Naive B cell (primary cell): ENCODE measurements at regions not wholly inside any gene's neighbourhood (a gene's known extent, or its start where the extent isn't known, plus 50 kb on each side); places are given as distances from the start of the nearest gene placed in this dataset.

Experiments used
- ATAC-seq, 2 donors: fragments of 150-1000 bp; cut with Tn5 transposase; 2 replicates each; pipeline ENCODE4 v1.10.0; 2021; ENCODE audit warnings: low read depth in 2 of 2, mild to moderate bottlenecking in 2 of 2, moderate library complexity in 2 of 2
- DNase-seq: peaks from one replicate; pipeline ENCODE4 v3.0.0; 2022
- H3K27ac Mint-ChIP-seq, 6 donors: one replicate each; pipeline ENCODE4 v1.8.0; 2020 to 2022; ENCODE audit warnings: mild to moderate bottlenecking in 6 of 6, mixed read lengths in 6 of 6, moderate library complexity in 5 of 6, inconsistent platforms in 2 of 6
- H3K27me3 Mint-ChIP-seq, 3 donors: one replicate each; pipeline ENCODE4 v1.8.0; 2021 to 2022; ENCODE audit warnings: mixed read lengths in 3 of 3, mild to moderate bottlenecking in 1 of 3
- H3K36me3 Mint-ChIP-seq, 2 donors: one replicate each; pipeline ENCODE4 v1.8.0; 2020 to 2022; ENCODE audit warnings: mixed read lengths in 2 of 2, inconsistent platforms in 1 of 2, mild to moderate bottlenecking in 1 of 2
- H3K4me1 Mint-ChIP-seq, 3 donors: one replicate each; pipeline ENCODE4 v1.8.0; 2020 to 2022; ENCODE audit warnings: mixed read lengths in 3 of 3, inconsistent platforms in 1 of 3, mild to moderate bottlenecking in 1 of 3, moderate library complexity in 1 of 3
- H3K4me3 Mint-ChIP-seq, 8 donors: one replicate each; pipeline ENCODE4 v1.8.0; 2020 to 2022; ENCODE audit warnings: mild to moderate bottlenecking in 8 of 8, mixed read lengths in 8 of 8, moderate library complexity in 8 of 8, inconsistent platforms in 2 of 8
- H3K9me3 Mint-ChIP-seq, 7 donors: one replicate each; pipeline ENCODE4 v1.8.0; 2020 to 2022; ENCODE audit warnings: mixed read lengths in 7 of 7, mild to moderate bottlenecking in 5 of 7, inconsistent platforms in 2 of 7, moderate library complexity in 1 of 7

DNA sequence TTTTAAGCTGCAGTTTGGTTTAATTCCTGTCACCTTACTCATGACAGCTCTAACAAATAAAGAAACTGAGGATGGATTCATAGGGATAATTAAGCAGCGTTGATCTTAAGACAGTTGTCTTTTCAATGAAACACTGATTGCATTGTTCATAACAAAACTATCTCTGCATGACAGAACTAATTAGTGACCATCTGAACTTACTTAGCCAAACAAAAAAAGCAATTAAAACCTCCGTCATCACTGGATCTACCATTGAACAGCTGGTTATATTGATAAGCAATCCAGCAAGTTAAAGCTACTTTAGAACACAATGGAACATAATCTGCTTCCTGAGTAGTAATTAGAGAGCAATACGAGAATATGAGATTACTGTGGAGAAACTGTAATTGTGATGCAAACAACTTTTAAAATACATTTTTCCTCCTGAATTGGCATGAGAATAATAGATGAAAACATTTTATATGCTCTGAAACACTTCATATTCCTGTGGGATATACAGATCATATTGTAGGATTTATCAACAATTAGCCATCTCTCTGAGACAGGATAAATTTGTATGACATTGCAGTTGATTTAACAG, 2576.8 kb downstream of the PCDH7 start:
- Mint-ChIP-seq H3K27ac (no peak overlapping the region), H3K27me3 (no peaks in the 10 kb centered on the region), H3K9me3 (peaks cover 0 to 10% (median 4%) of the 10 kb centered on the region in 7 donors), H3K4me3 (no peak overlapping the region), H3K36me3 (no peaks in the 10 kb centered on the region), H3K4me1 (no peaks in the 10 kb centered on the region)
- ATAC-seq (no peak), DNase-seq (no peak)

DNA sequence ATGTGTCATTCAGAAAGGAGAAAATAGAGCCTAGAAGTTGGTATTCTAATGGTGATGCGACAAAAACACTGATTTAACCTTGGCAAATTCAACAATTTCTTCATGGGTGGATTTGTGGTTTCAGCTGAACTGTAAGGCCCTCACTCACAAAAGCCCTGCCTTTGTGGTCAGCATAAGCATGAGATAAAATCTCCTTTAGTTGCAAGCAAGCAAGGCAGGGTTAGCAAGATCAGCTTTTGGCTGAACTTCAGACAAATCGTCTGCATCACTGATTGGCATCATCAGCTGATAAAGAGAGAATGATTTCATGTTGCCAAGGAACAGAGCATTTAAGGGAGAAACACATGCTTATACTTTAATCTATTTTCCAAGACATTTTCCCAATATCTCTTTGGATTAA, 2582.2 kb downstream of the PCDH7 start:
- no peak overlapping the region for H3K4me3 Mint-ChIP-seq
- no peaks in the 10 kb centered on the region for H3K36me3 Mint-ChIP-seq
- no peaks in the 10 kb centered on the region for H3K27me3 Mint-ChIP-seq
- no peak for ATAC-seq
- H3K9me3 Mint-ChIP-seq = peaks cover 0 to 14% (median 5%) of the 10 kb centered on the region in 7 donors
- no peak for DNase-seq
- H3K27ac Mint-ChIP-seq = no peak overlapping the region
- no peaks in the 10 kb centered on the region for H3K4me1 Mint-ChIP-seq

DNA sequence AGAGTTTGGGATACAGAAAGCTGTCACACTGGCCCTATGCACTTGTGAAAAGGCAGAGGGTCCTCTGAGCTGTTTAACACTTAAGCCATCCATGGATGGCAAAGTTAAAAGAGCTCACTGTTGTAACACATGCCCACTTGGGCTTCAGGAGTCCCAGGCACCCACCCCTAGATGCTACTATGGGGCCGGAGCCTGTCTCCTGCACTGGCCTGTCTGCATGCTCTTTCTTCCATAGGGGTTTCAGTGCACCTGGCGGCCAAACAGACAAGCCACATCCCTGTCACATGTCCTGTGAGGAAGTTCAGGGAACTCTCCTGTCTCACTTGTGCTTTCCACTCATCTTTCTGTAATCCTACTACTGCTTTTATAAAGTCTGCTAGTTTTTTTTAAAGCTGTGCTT, 2586.0 kb downstream of the PCDH7 start:
- Mint-ChIP-seq H3K4me3 (no peak overlapping the region), H3K27ac (no peak overlapping the region), H3K4me1 (no peaks in the 10 kb centered on the region), H3K27me3 (no peaks in the 10 kb centered on the region), H3K9me3 (peaks cover 0 to 10% (median 3%) of the 10 kb centered on the region in 7 donors), H3K36me3 (no peaks in the 10 kb centered on the region)
- DNase-seq (no peak), ATAC-seq (no peak)

DNA sequence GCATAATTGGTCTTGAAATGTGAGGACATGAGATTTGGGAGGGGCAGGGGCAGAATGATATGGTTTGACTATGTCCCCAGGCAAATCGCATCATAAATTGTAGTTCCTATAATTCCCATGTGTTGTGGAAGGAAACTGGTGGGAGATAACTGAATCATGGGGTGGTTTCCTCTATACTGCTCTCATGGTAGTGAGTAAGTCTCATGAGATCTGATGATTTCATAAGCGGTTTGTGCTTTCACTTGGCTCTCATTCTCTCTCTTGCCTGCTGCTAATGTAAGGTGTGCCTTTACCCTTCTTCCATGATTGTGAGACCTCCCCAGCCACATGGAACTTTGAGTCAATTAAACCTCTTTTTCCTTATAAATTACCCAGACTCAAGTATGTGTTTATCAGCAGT, 2595.9 kb downstream of the PCDH7 start:
- no peak overlapping the region for H3K27ac Mint-ChIP-seq
- no peaks in the 10 kb centered on the region for H3K4me1 Mint-ChIP-seq
- DNase-seq (no peak), ATAC-seq (no peak)
- H3K36me3 Mint-ChIP-seq = no peaks in the 10 kb centered on the region
- H3K9me3 Mint-ChIP-seq = peaks cover 0 to 15% (median 5%) of the 10 kb centered on the region in 7 donors
- no peak overlapping the region for H3K4me3 Mint-ChIP-seq
- no peaks in the 10 kb centered on the region for H3K27me3 Mint-ChIP-seq

DNA sequence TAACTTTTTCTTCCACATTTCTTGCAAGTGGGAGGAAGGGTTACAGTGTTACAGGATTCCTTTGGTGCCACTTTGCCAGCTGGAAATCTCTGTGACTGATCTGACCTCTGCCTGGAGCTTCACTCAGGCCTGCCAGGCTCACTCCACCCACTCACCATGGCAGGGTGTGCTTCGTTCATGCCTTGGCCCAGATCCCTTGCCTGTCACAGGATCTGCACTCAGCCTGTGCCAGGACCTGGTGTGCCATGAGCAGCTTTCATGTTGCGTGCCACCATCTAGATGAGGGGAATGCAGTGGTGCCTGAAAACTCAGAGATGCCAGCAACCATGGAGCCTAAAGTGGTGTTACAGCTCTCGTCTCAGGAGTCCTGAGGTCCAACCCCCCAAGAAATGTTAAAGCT, 2596.4 kb downstream of the PCDH7 start:
- no peaks in the 10 kb centered on the region for H3K4me1 Mint-ChIP-seq
- DNase-seq (no peak), ATAC-seq (no peak)
- H3K9me3 Mint-ChIP-seq = peaks cover 0 to 15% (median 5%) of the 10 kb centered on the region in 7 donors
- no peaks in the 10 kb centered on the region for H3K36me3 Mint-ChIP-seq
- no peak overlapping the region for H3K27ac Mint-ChIP-seq
- H3K4me3 Mint-ChIP-seq = no peak overlapping the region
- H3K27me3 Mint-ChIP-seq = no peaks in the 10 kb centered on the region

DNA sequence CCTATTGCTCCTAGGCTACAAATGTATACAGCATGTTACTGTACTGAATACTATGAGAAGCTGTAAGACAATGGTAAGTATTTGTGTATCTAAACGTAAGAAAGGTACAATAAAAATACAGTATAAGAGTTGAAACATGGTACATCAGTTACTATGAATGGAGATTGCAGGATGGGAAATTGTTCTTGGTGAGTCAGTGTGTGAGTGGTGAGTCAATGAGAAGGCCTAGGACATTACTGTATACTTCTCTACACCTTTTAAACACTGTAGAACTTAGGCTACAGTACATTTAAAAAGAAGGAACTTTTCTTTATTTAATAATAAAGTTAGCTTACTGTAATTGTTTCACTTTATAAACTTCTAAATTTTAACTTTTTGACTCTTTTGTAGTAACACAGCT, 2603.2 kb downstream of the PCDH7 start:
- H3K27me3 Mint-ChIP-seq = no peaks in the 10 kb centered on the region
- H3K9me3 Mint-ChIP-seq = peaks cover 0 to 20% (median 5%) of the 10 kb centered on the region in 7 donors
- no peak overlapping the region for H3K4me3 Mint-ChIP-seq
- DNase-seq (no peak), ATAC-seq (no peak)
- no peaks in the 10 kb centered on the region for H3K36me3 Mint-ChIP-seq
- no peak overlapping the region for H3K27ac Mint-ChIP-seq
- no peaks in the 10 kb centered on the region for H3K4me1 Mint-ChIP-seq

DNA sequence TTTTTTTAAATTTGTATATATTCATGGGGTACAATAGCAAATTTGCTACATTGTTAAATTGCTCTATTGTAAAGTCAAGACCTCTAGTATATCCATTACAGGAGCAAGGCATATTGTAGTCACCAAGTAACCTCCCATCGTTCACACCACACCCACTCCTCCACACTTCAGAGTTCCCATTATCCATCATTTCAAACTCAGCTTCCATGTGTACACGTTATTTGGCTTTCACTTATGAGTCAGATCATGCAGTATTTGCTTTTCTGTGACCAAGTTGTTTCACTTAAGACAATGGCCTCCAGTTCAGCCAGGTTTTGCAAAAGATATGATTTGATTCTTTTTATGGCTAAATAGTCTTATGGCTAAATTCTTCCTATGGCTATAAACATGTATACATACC, 2614.2 kb downstream of the PCDH7 start:
- no peaks in the 10 kb centered on the region for H3K36me3 Mint-ChIP-seq
- H3K4me3 Mint-ChIP-seq = no peak overlapping the region
- H3K27me3 Mint-ChIP-seq = no peaks in the 10 kb centered on the region
- ATAC-seq (no peak), DNase-seq (no peak)
- peaks cover 4 to 35% (median 15%) of the 10 kb centered on the region in 7 donors for H3K9me3 Mint-ChIP-seq
- H3K27ac Mint-ChIP-seq = no peak overlapping the region
- H3K4me1 Mint-ChIP-seq = no peaks in the 10 kb centered on the region

DNA sequence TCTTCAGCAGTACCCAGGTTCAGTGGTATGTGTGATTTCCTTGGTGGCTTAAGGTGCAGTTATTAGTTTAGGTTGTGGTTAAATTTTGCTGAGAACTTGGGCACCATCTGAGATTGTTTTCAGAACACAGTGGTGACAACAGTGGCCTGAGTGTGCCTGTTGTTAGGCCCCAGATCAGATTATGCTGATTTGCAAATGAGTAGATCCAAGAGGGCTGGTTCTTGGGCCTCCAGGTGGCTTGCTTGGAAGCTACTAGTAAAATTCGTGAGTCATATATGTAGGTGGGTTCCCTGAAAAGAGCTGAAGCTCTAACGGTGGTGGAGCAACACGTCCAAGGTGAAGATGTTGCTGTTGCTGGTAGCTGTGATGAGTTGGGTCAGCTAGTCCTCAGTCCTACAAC, 2619.6 kb downstream of the PCDH7 start:
- peaks cover 0 to 17% (median 5%) of the 10 kb centered on the region in 7 donors for H3K9me3 Mint-ChIP-seq
- no peak overlapping the region for H3K4me3 Mint-ChIP-seq
- no peak overlapping the region for H3K27ac Mint-ChIP-seq
- no peak for ATAC-seq
- no peak for DNase-seq
- H3K4me1 Mint-ChIP-seq = no peaks in the 10 kb centered on the region
- H3K36me3 Mint-ChIP-seq = no peaks in the 10 kb centered on the region
- no peaks in the 10 kb centered on the region for H3K27me3 Mint-ChIP-seq

DNA sequence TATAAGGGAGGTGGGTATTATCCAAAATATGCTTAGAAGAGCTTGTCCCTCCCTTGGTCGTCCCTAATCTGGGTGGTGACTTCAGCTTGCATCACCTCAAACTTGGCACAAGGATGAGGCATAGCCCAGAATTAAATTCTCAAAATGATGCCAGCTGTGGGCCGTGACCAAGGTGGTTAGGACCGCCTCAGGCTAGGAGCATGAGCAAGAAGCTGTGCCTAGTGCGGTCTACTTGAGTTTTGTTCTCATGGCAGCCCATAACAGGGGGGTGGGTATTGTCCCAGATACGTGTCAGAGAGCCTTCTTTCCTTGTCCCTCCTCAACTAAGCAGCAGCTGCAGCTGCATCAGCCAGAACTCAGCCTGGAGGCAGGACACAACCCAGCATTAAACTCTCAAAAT, 2620.0 kb downstream of the PCDH7 start:
- no peaks in the 10 kb centered on the region for H3K36me3 Mint-ChIP-seq
- H3K27me3 Mint-ChIP-seq = no peaks in the 10 kb centered on the region
- no peak overlapping the region for H3K27ac Mint-ChIP-seq
- no peak overlapping the region for H3K4me3 Mint-ChIP-seq
- DNase-seq = no peak
- no peak for ATAC-seq
- H3K9me3 Mint-ChIP-seq = peaks cover 1 to 19% (median 5%) of the 10 kb centered on the region in 7 donors
- H3K4me1 Mint-ChIP-seq = no peaks in the 10 kb centered on the region

DNA sequence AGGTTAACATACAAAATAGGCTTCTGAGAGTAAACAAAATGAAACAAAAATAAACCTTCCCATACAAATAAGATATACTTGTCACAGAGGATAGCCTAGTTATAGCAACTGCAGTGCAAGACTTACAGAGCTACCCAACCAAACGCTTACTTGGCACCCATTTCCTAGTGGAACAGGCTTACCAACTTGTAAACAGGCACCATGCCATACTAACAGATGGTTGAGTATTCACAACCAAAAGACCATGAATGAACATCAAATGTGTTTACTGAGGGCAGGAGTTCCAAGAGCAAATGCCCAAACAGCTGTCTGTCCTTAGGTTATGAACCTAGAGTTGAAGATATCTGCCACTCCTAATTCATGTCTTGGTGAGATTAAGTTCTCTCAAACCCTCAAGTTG, 2629.2 kb downstream of the PCDH7 start:
- ATAC-seq (no peak), DNase-seq (no peak)
- peaks cover 0 to 5% (median 3%) of the 10 kb centered on the region in 7 donors for H3K9me3 Mint-ChIP-seq
- no peaks in the 10 kb centered on the region for H3K36me3 Mint-ChIP-seq
- H3K4me3 Mint-ChIP-seq = no peak overlapping the region
- no peaks in the 10 kb centered on the region for H3K27me3 Mint-ChIP-seq
- no peak overlapping the region for H3K27ac Mint-ChIP-seq
- no peaks in the 10 kb centered on the region for H3K4me1 Mint-ChIP-seq

DNA sequence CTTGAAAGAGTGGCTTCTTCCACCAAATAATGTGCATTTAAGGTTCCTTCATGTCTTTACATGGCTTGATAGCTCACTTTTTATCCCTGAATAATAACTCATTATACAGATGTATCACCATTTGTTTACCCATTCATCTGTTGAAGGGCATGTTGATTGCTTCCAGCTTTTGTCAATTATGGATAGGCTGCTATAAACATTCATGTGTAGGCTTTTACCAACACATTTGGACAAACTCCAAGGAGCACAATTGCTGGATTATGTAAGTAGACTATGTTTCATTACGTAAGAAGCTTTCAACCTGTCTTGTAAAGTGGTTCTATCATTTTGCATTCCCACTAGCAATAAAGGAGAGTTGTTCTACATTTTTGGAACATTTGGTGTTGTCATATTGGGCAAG, 2637.0 kb downstream of the PCDH7 start:
- H3K4me1 Mint-ChIP-seq = no peaks in the 10 kb centered on the region
- H3K9me3 Mint-ChIP-seq = peaks cover 0 to 14% (median 0%) of the 10 kb centered on the region in 7 donors
- no peak for ATAC-seq

DNA sequence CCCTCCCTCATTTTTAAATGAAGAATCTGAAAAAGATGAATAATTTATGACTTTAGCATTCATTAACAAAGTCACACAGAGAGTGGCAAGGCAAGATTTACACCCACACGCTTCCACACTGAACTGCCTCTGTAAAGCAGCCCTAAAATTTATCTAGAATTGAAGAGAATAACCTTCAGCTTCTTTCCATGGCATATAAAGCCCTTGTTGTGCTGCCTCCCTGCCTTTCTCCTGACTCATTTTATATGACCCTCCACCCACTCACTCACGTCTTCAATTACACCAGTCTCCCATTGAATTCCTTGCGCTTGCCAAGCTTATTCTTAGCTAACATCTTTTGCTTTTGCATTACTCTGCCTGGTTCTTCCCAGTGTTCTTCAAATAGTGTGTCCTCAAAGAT, 2649.3 kb downstream of the PCDH7 start:
- Mint-ChIP-seq H3K27ac (no peak overlapping the region), H3K4me1 (no peaks in the 10 kb centered on the region), H3K9me3 (peaks cover 2 to 14% (median 8%) of the 10 kb centered on the region in 7 donors), H3K36me3 (no peaks in the 10 kb centered on the region), H3K27me3 (no peaks in the 10 kb centered on the region), H3K4me3 (no peak overlapping the region)
- DNase-seq (no peak), ATAC-seq (no peak)

More for the DNA sequence above, 2637.0 kb downstream of the PCDH7 start:
- Mint-ChIP-seq H3K36me3 (no peaks in the 10 kb centered on the region), H3K27ac (no peak overlapping the region), H3K27me3 (no peaks in the 10 kb centered on the region), H3K4me3 (no peak overlapping the region)
- no peak for DNase-seq

DNA sequence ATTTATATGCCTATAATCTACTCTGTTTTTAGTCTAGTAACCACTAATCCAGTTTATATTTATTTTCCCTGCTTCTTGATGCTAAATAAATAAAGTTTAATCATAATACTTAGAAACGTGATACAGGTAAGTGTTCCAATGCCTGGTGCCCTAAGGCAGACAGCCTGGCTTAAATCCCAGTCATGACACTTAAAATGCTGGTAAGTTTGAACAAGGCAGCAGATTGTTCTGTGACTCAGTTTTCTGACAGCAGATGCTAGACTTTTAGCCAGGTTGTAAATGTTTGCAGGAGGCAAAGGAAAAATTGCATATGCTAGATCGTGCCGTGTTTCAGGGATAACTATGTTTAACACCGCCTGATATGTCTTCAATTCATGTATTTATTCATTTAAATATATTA, 2661.6 kb downstream of the PCDH7 start:
- H3K36me3 Mint-ChIP-seq = no peaks in the 10 kb centered on the region
- no peak for ATAC-seq
- no peak for DNase-seq
- no peaks in the 10 kb centered on the region for H3K4me1 Mint-ChIP-seq
- H3K27me3 Mint-ChIP-seq = no peaks in the 10 kb centered on the region
- no peak overlapping the region for H3K27ac Mint-ChIP-seq
- no peak overlapping the region for H3K4me3 Mint-ChIP-seq
- peaks cover 2 to 23% (median 8%) of the 10 kb centered on the region in 7 donors for H3K9me3 Mint-ChIP-seq

DNA sequence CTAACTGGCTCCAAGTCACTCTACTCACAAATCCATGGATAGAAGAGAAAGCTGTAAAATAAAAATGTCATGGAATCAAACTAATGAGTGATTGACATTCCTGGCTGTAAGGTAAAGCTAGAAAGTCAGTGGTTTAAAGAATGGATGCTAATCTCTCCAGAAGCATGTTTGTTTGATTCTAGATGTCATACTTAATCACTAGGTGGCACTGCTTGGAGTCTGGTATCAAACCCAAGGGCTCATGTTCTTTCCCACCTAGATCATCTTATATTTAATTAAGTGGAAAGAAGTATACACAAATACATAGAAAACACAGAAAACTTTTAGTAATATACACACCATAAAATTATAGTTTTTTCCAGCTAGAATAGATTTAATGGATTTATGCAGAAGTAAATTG, 2666.6 kb downstream of the PCDH7 start:
- no peak overlapping the region for H3K27ac Mint-ChIP-seq
- H3K36me3 Mint-ChIP-seq = no peaks in the 10 kb centered on the region
- H3K9me3 Mint-ChIP-seq = peaks cover 2 to 23% (median 6%) of the 10 kb centered on the region in 7 donors
- DNase-seq = no peak
- H3K27me3 Mint-ChIP-seq = no peaks in the 10 kb centered on the region
- H3K4me1 Mint-ChIP-seq = no peaks in the 10 kb centered on the region
- ATAC-seq = no peak
- no peak overlapping the region for H3K4me3 Mint-ChIP-seq

DNA sequence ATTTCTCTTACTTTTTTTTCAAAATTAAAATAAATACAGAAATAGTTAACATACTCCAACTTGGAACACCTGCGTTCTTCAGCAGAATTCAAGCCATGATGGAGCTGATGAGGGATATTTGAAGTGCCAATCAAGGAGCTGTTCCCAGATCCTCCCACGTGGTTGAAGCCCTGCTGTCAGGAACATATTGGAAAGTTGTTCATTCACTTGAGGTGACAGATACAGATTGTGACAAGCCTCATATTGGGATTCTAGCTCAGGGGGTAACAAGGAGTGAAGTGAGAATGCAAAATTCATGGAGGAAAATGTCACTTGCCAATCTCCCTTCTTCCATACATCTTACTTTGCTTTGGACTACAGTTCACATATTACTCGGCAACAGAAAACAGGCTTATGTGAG, 2670.8 kb downstream of the PCDH7 start:
- Mint-ChIP-seq H3K9me3 (no peaks in the 10 kb centered on the region), H3K27me3 (no peaks in the 10 kb centered on the region), H3K4me1 (no peaks in the 10 kb centered on the region), H3K36me3 (no peaks in the 10 kb centered on the region), H3K4me3 (no peak overlapping the region), H3K27ac (no peak overlapping the region)
- no peak for DNase-seq
- no peak for ATAC-seq
